Activated CD8-positive, alpha-beta memory T cell treated with anti-CD3 and anti-CD28 coated beads, Interleukin-2, amount 10 ng/mL, durations not matched to agents 7 days and 5 days (primary cell): ENCODE measurements at regions not wholly inside any gene's neighbourhood (a gene's known extent, or its start where the extent isn't known, plus 50 kb on each side); places are given as distances from the start of the nearest gene placed in this dataset.

Experiments
- ATAC-seq: fragments of 150-1000 bp; cut with Tn5 transposase; one replicate; pipeline ENCODE4 v1.10.0; 2021; ENCODE audit warnings: moderate library complexity
- CTCF ChIA-PET: fragments of 350-600 bp; sonication (Branson Sonifier 250); formaldehyde crosslinking; loops from one replicate; lab custom pipeline; 2021; ENCODE audit warnings: antibody characterized with exemption; lab: Charles Lee
- DNase-seq: peaks from one replicate; pipeline ENCODE4 v3.0.0-alpha.2; 2020
- H3K27ac Mint-ChIP-seq: one replicate; pipeline ENCODE4 v1.8.0; 2021; ENCODE audit warnings: mild to moderate bottlenecking, mixed read lengths
- H3K27me3 Mint-ChIP-seq: one replicate; pipeline ENCODE4 v1.8.0; 2021; ENCODE audit warnings: mixed read lengths
- H3K36me3 Mint-ChIP-seq: one replicate; pipeline ENCODE4 v1.8.0; 2021; ENCODE audit warnings: mild to moderate bottlenecking, mixed read lengths
- H3K4me1 Mint-ChIP-seq: one replicate; pipeline ENCODE4 v1.8.0; 2021; ENCODE audit warnings: mixed read lengths
- H3K4me3 Mint-ChIP-seq: one replicate; pipeline ENCODE4 v1.8.0; 2021; ENCODE audit warnings: mild to moderate bottlenecking, moderate library complexity, mixed read lengths
- H3K9me3 Mint-ChIP-seq: one replicate; pipeline ENCODE4 v1.8.0; 2022; ENCODE audit warnings: low read depth, mixed read lengths

DNA sequence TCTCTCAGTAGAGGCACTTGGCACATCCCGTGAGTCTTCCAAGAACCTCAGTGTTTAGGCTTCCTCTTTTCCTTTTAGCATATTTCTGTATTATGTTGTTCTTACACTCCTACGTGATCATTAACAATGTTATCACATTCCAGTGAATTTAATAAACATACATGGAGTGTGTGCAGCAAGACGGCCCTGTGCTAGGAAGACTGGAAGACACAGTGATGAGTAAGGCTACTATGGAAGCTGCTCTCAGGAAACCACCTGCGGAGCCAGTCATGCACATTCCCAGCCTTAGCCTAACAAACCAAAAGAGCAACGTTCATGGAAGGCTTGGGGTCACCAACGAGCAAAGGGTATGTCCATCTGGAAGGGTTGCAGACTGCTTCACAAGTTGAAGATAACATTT lies 103.4 kb downstream of the ETAA1 start:
- Mint-ChIP-seq H3K4me1 (no peaks in the 10 kb centered on the region), H3K9me3 (peaks cover 2% of the 10 kb centered on the region), H3K27ac (no peak overlapping the region), H3K27me3 (no peaks in the 10 kb centered on the region), H3K4me3 (no peak overlapping the region), H3K36me3 (no peaks in the 10 kb centered on the region)
- ATAC-seq = no peak
- no peak for DNase-seq
- CTCF ChIA-PET = no interaction called here

GRCh38 chr2:67502346-67503065 lies 105.4 kb downstream of the ETAA1 start:
- no peak for DNase-seq
- H3K27me3 Mint-ChIP-seq = no peaks in the 10 kb centered on the region
- H3K9me3 Mint-ChIP-seq = peaks cover 2% of the 10 kb centered on the region
- H3K36me3 Mint-ChIP-seq = no peaks in the 10 kb centered on the region
- ATAC-seq = no peak
- CTCF ChIA-PET = no interaction called here
- H3K4me1 Mint-ChIP-seq = no peaks in the 10 kb centered on the region
- H3K27ac Mint-ChIP-seq = no peak overlapping the region
- H3K4me3 Mint-ChIP-seq = no peak overlapping the region

DNA sequence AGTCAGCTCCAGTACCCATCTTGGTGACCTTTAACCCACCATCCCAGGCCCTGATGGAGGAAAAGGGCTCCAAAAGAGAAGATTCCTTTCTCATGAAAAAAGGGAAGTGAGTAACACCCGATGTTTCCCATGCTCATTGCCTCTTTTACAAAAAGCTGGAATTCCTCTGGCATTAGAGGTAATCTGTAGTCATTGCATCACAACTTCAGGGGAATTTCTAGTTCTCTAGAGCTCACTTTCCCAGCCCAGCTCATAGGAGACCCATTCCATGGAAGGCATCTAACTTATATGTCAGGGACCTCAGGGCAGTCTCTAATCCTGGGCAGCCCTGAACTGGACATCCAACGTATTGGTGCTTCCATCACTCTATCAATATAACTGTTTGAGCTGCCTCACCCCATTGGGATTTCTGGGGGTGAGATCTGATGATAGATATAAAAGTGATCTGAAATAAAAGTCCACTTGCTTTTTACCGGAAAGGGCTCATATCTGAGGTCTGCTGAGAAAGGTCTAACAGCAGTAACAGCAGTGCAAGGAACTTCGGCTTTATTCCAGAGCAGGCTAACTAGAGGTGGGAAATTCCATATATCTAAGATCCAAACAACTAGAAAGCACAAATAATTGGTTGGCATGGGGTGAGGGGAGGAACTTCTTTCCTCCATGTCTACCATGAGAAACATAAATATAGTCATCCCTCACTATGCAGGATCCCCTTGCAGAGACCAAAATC lies 106.1 kb downstream of the ETAA1 start:
- no peaks in the 10 kb centered on the region for H3K36me3 Mint-ChIP-seq
- H3K4me3 Mint-ChIP-seq = no peak overlapping the region

DNA sequence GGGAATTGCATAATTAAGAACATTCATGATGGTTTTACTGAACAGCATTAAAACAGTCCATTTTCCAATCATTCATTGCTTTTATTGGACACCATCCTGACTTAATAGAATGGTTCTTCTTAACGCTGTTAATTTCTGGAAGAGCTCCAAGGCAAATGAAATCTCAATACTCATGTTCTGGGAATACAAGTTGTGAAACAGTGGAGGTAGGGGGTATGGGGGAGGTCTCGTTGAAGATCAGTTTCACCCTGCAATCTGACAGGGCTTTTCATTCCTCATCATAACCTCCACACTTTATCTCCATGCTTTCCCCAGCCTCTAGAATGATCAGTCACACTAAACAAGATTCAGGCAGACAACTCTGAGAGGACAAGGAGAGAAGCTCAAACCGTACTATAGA lies 113.6 kb downstream of the ETAA1 start:
- no peak for ATAC-seq
- H3K27me3 Mint-ChIP-seq = no peaks in the 10 kb centered on the region
- DNase-seq = no peak
- H3K4me1 Mint-ChIP-seq = no peaks in the 10 kb centered on the region
- H3K9me3 Mint-ChIP-seq = no peaks in the 10 kb centered on the region
- CTCF ChIA-PET = no interaction called here
- no peaks in the 10 kb centered on the region for H3K36me3 Mint-ChIP-seq
- H3K4me3 Mint-ChIP-seq = no peak overlapping the region
- no peak overlapping the region for H3K27ac Mint-ChIP-seq

More for the DNA sequence above, 106.1 kb downstream of the ETAA1 start:
- Mint-ChIP-seq H3K27ac (no peak overlapping the region), H3K4me1 (no peaks in the 10 kb centered on the region), H3K9me3 (peaks cover 2% of the 10 kb centered on the region), H3K27me3 (no peaks in the 10 kb centered on the region)
- ATAC-seq (no peak), DNase-seq (no peak)
- CTCF ChIA-PET = no interaction called here

- Mint-ChIP-seq H3K4me3 (no peak overlapping the region), H3K4me1 (no peaks in the 10 kb centered on the region), H3K9me3 (no peaks in the 10 kb centered on the region), H3K27ac (no peak overlapping the region), H3K27me3 (no peaks in the 10 kb centered on the region), H3K36me3 (no peaks in the 10 kb centered on the region)
- ATAC-seq (no peak), DNase-seq (no peak)
- CTCF ChIA-PET = no interaction called here
Measured at GRCh38 chr2:67514515-67514914, 117.4 kb downstream of the ETAA1 start.

GRCh38 chr2:67515056-67515455 lies 117.9 kb downstream of the ETAA1 start:
- CTCF ChIA-PET = no interaction called here
- Mint-ChIP-seq H3K4me3 (no peak overlapping the region), H3K27me3 (no peaks in the 10 kb centered on the region), H3K4me1 (no peaks in the 10 kb centered on the region), H3K36me3 (no peaks in the 10 kb centered on the region), H3K9me3 (no peaks in the 10 kb centered on the region), H3K27ac (no peak overlapping the region)
- no peak for ATAC-seq
- DNase-seq = no peak

GRCh38 chr2:67515538-67515937 lies 118.4 kb downstream of the ETAA1 start:
- Mint-ChIP-seq H3K4me1 (no peaks in the 10 kb centered on the region), H3K27me3 (no peaks in the 10 kb centered on the region), H3K36me3 (no peaks in the 10 kb centered on the region), H3K27ac (no peak overlapping the region), H3K4me3 (no peak overlapping the region), H3K9me3 (no peaks in the 10 kb centered on the region)
- CTCF ChIA-PET = no interaction called here
- no peak for ATAC-seq
- DNase-seq = no peak

- Mint-ChIP-seq H3K27me3 (no peaks in the 10 kb centered on the region), H3K4me3 (no peak overlapping the region), H3K36me3 (no peaks in the 10 kb centered on the region), H3K9me3 (no peaks in the 10 kb centered on the region), H3K27ac (no peak overlapping the region), H3K4me1 (no peaks in the 10 kb centered on the region)
- DNase-seq = no peak
- CTCF ChIA-PET = no interaction called here
- ATAC-seq = no peak
Measured at GRCh38 chr2:67516362-67516761, 119.2 kb downstream of the ETAA1 start.

DNA sequence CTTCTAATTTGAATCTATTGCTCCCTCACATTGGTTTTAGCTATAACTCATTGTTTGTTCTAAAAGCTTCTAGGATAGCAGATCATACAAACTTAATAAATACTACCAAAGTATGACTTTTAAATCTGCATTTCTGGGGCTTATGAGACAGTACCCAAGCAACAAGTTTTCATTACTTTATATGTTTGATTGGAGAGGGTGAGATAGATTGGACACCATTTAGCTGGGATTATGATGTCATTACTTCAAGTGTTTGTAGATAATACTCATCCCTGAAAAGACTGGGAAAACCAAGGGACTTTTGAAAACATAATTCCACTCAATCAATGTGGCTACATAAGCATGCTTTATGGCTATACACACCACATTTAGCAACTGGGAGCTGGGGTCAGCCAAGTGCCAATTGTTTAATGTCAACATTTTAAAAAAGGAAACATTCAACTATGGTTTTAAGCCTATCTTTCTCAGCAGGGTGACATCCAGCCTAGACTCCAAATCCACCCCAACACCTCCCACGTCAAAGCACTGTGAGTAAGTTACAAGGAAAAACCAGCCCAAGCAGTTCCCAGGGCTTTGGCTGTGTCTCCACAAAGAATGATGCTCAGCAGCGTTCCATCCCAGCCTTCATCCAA lies 119.9 kb downstream of the ETAA1 start:
- no peaks in the 10 kb centered on the region for H3K9me3 Mint-ChIP-seq
- CTCF ChIA-PET = no interaction called here
- no peak overlapping the region for H3K27ac Mint-ChIP-seq
- H3K36me3 Mint-ChIP-seq = no peaks in the 10 kb centered on the region
- ATAC-seq (no peak), DNase-seq (no peak)
- H3K4me1 Mint-ChIP-seq = no peaks in the 10 kb centered on the region
- no peak overlapping the region for H3K4me3 Mint-ChIP-seq
- no peaks in the 10 kb centered on the region for H3K27me3 Mint-ChIP-seq

DNA sequence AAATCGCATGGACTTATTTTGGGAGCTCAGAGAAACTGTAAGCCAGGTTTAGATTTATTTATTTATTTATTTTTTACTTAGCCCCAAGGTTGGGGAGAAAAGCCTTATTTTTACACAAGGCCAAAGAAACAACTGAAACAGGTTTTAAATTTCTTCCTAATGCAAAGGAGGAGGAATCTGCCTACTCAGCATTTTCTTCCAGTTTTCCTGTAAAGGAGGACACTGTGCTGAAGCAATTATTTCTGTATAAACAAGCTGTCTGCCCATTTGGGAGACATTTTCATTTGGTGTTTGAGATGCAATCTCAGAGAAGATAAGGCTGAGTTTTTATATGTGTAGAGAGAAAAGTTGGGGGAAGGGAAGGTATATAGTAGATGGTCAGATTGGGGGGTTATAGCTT lies 125.0 kb downstream of the ETAA1 start:
- DNase-seq = no peak
- no peak overlapping the region for H3K4me3 Mint-ChIP-seq
- no peaks in the 10 kb centered on the region for H3K9me3 Mint-ChIP-seq
- CTCF ChIA-PET = no interaction called here
- no peak for ATAC-seq
- no peak overlapping the region for H3K27ac Mint-ChIP-seq
- no peaks in the 10 kb centered on the region for H3K27me3 Mint-ChIP-seq
- no peaks in the 10 kb centered on the region for H3K36me3 Mint-ChIP-seq
- H3K4me1 Mint-ChIP-seq = no peaks in the 10 kb centered on the region

DNA sequence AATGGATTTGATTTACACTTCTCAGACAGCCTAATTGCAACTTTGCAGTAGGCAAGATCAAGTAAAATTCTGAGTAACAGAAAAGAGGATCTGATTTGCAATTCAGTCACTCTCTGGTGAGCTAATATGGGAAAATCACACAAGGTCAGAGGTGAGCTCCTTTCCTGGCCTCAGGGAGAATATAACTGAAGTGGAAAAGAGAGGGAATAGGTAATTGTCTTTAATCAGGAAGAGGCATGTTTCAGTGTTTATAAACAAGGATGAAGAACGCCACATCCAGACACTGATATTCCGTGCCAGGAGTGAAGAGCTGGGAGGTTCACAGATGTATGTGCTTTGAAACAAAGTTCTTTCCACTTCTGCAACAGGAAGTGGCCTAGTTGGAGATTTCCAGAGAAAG lies 127.1 kb downstream of the ETAA1 start:
- no peaks in the 10 kb centered on the region for H3K9me3 Mint-ChIP-seq
- no peaks in the 10 kb centered on the region for H3K4me1 Mint-ChIP-seq
- no peaks in the 10 kb centered on the region for H3K36me3 Mint-ChIP-seq
- H3K27ac Mint-ChIP-seq = no peak overlapping the region
- H3K27me3 Mint-ChIP-seq = no peaks in the 10 kb centered on the region
- no peak for DNase-seq
- no peak for ATAC-seq
- CTCF ChIA-PET = no interaction called here
- no peak overlapping the region for H3K4me3 Mint-ChIP-seq

DNA sequence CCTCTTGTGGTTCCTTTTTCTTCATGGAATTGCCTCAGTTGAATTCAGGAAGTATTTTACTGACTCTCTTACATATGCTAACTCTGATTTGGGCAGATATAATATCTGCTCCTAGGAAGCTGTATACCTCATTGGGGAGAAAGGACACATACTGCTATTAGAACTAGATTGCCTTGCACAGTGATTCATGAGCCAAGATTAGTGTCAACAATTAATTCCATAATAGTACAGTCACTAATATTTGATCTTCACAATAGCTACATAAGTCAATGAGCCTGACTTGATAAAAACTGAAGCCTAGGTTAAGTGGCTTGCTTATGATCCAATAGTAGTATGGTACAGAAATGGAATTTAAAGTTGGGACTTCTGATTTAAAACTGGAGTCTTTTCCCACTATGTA lies 127.6 kb downstream of the ETAA1 start:
- CTCF ChIA-PET = no interaction called here
- no peak for ATAC-seq
- H3K36me3 Mint-ChIP-seq = no peaks in the 10 kb centered on the region

GRCh38 chr2:67526283-67526682 lies 129.2 kb downstream of the ETAA1 start:
- DNase-seq = no peak
- Mint-ChIP-seq H3K36me3 (no peaks in the 10 kb centered on the region), H3K4me3 (no peak overlapping the region), H3K4me1 (no peaks in the 10 kb centered on the region), H3K27ac (no peak overlapping the region), H3K27me3 (no peaks in the 10 kb centered on the region), H3K9me3 (no peaks in the 10 kb centered on the region)
- ATAC-seq = no peak
- CTCF ChIA-PET = no interaction called here

More for the DNA sequence above, 127.6 kb downstream of the ETAA1 start:
- Mint-ChIP-seq H3K9me3 (no peaks in the 10 kb centered on the region), H3K4me1 (no peaks in the 10 kb centered on the region), H3K27me3 (no peaks in the 10 kb centered on the region), H3K4me3 (no peak overlapping the region), H3K27ac (no peak overlapping the region)
- no peak for DNase-seq

GRCh38 chr2:67528320-67528719 lies 131.2 kb downstream of the ETAA1 start:
- CTCF ChIA-PET = no interaction called here
- Mint-ChIP-seq H3K4me3 (no peak overlapping the region), H3K27me3 (no peaks in the 10 kb centered on the region), H3K4me1 (no peaks in the 10 kb centered on the region), H3K27ac (no peak overlapping the region), H3K9me3 (no peaks in the 10 kb centered on the region), H3K36me3 (no peaks in the 10 kb centered on the region)
- DNase-seq (no peak), ATAC-seq (no peak)
